ENCODE measurements at regions not wholly inside any gene's neighbourhood (a gene's known extent, or its start where the extent isn't known, plus 50 kb on each side); places are given as distances from the start of the nearest gene placed in this dataset.

GRCh38 chr21:35652872-35653271 lies 407.5 kb downstream of the SETD4 start:
- WGBS, 2 donors: 68 to 77% methylated on average over 2 of the region's 2 CpGs
- TF ChIP-seq POLR2A (IDR thresholded peaks at IDR 0.05): no peak
- TF ChIP-seq CTCF (IDR thresholded peaks at IDR 0.05): no peak
- no peak overlapping the region for H3K4me3 ChIP-seq (ENCODE audit: low read depth, poor library complexity, severe bottlenecking)
- intact Hi-C loops (cut with DNase I; ENCODE audit: low total_unique reads): no loop called here
- no peak for DNase-seq (ENCODE audit: low spot score in 2 of 2)

- TF ChIP-seq POLR2A (IDR thresholded peaks at IDR 0.05) (no peak), CTCF (IDR thresholded peaks at IDR 0.05) (no peak)
- intact Hi-C loops (cut with DNase I; ENCODE audit: low total_unique reads): no loop called here
- no peak for DNase-seq (ENCODE audit: low spot score in 2 of 2)
- H3K4me3 ChIP-seq (ENCODE audit: low read depth, poor library complexity, severe bottlenecking): no peak overlapping the region
- WGBS, 2 donors: 78 to 83% methylated on average over 2 of the region's 2 CpGs
Observed at GRCh38 chr21:35652196-35652595, 408.1 kb downstream of the SETD4 start.

GRCh38 chr21:35651196-35651595 lies 409.1 kb downstream of the SETD4 start:
- intact Hi-C loops (cut with DNase I; ENCODE audit: low total_unique reads): no loop called here
- H3K4me3 ChIP-seq (ENCODE audit: low read depth, poor library complexity, severe bottlenecking): no peak overlapping the region
- 44 to 56% methylated on average over 4 of the region's 4 CpGs for WGBS, 2 donors
- no peak for DNase-seq (ENCODE audit: low spot score in 2 of 2)
- TF ChIP-seq CTCF (IDR thresholded peaks at IDR 0.05) (no peak), POLR2A (IDR thresholded peaks at IDR 0.05) (no peak)

- 28 to 51% methylated on average over 4 of the region's 4 CpGs for WGBS, 2 donors
- intact Hi-C loops (cut with DNase I; ENCODE audit: low total_unique reads): no loop called here
- TF ChIP-seq CTCF (IDR thresholded peaks at IDR 0.05): no peak
- no peak for TF ChIP-seq POLR2A (IDR thresholded peaks at IDR 0.05)
- DNase-seq (ENCODE audit: low spot score in 2 of 2): no peak
- no peak overlapping the region for H3K4me3 ChIP-seq (ENCODE audit: low read depth, poor library complexity, severe bottlenecking)
Observed at GRCh38 chr21:35649186-35649585, 411.1 kb downstream of the SETD4 start.

- no peak for DNase-seq (ENCODE audit: low spot score in 2 of 2)
- no peak overlapping the region for H3K4me3 ChIP-seq (ENCODE audit: low read depth, poor library complexity, severe bottlenecking)
- intact Hi-C loops (cut with DNase I; ENCODE audit: low total_unique reads): no loop called here
- TF ChIP-seq CTCF (IDR thresholded peaks at IDR 0.05) (no peak), POLR2A (IDR thresholded peaks at IDR 0.05) (no peak)
- 61 to 63% methylated on average over 2 of the region's 2 CpGs for WGBS, 2 donors
Observed at GRCh38 chr21:35648512-35648911, 411.8 kb downstream of the SETD4 start.

- WGBS, 2 donors: 64 to 71% methylated on average over 2 of the region's 2 CpGs
- TF ChIP-seq POLR2A (IDR thresholded peaks at IDR 0.05) (no peak), CTCF (IDR thresholded peaks at IDR 0.05) (no peak)
- DNase-seq (ENCODE audit: low spot score in 2 of 2): peak in 1 of 2 donors; percentile 28
- intact Hi-C loops (cut with DNase I; ENCODE audit: low total_unique reads): no loop called here
- no peak overlapping the region for H3K4me3 ChIP-seq (ENCODE audit: low read depth, poor library complexity, severe bottlenecking)
Observed at GRCh38 chr21:35646606-35647005, 413.7 kb downstream of the SETD4 start.
